GM12878 (cell line): ENCODE measurements at regions not wholly inside any gene's neighbourhood (a gene's known extent, or its start where the extent isn't known, plus 50 kb on each side); places are given as distances from the start of the nearest gene placed in this dataset.
A peak's percentile ranks its signal among the peaks of the same experiment; 100 is the strongest.

Experiments
- ATAC-seq: fragments of 200-7000 bp; cut with Tn5 transposase; 3 replicates; pipeline ENCODE4 v1.9.1; 2020; ENCODE audit warnings: mild to moderate bottlenecking, moderate library complexity
- BruUV-seq: library from RNA; stranded (reverse); fragments of 400-500 nt; replicated peaks from 2 replicates; lab custom pipeline; 2021; lab: Mats Ljungman, UMichigan
- CTCF ChIA-PET: fragments of 300-600 bp; sonication (Branson Sonifier 250); formaldehyde crosslinking; extraction: SDS; loops from one replicate; lab custom pipeline; 2021; ENCODE audit warnings: inconsistent platforms; lab: Yijun Ruan, JAX
- POLR2A ChIA-PET: fragments of 350-600 bp; formaldehyde crosslinking; extraction: SDS; loops from one replicate; lab custom pipeline; 2021; ENCODE audit warnings: inconsistent platforms; lab: Charles Lee
- RAD21 ChIA-PET: fragments of 300-600 bp; sonication (Branson Sonifier 250); formaldehyde crosslinking; loops from one replicate; lab custom pipeline; 2023; ENCODE audit warnings: antibody characterized with exemption; ENCODE audit not compliant: unreplicated experiment; lab: Charles Lee
- SMC1A ChIA-PET: fragments of 300-600 bp; sonication (Branson Sonifier 250); formaldehyde crosslinking; loops from one replicate; lab custom pipeline; 2023; ENCODE audit not compliant: unreplicated experiment, uncharacterized antibody; lab: Charles Lee
- DNase-seq: peaks from one replicate; pipeline ENCODE4 v3.0.0-alpha.2; 2011; ENCODE audit warnings: low read depth, low spot score
- FAIRE-seq: peaks from 3 replicates; lab custom pipeline; 2011; peaks lifted over from hg19 to GRCh38; lab: Jason Lieb, UNC
- H2AFZ ChIP-seq: 2 replicates; pipeline ENCODE4 v1.6.0; 2011; ENCODE audit warnings: low read depth, low read length, control low read depth; ENCODE audit not compliant: control insufficient read depth
- H3K27ac ChIP-seq: 2 replicates; pipeline ENCODE4 v1.5.1; 2011; ENCODE audit warnings: control low read depth; ENCODE audit not compliant: control insufficient read depth, insufficient read depth
- H3K27me3 ChIP-seq, 2 experiments: replicated peaks in 1 of 2; 2 replicates each; pipeline versions ENCODE4 v1.6.0 to v1.6.1; 2011; ENCODE audit warnings: low read length in 1 of 2; ENCODE audit not compliant: control insufficient read depth in 2 of 2, insufficient read depth in 2 of 2
- H3K36me3 ChIP-seq, 2 experiments: 2 replicates each; pipeline ENCODE4 v1.5.1; 2011; ENCODE audit warnings: low read length in 1 of 2; ENCODE audit not compliant: control insufficient read depth in 2 of 2, insufficient read depth in 2 of 2
- H3K4me1 ChIP-seq: 2 replicates; pipeline ENCODE4 v1.6.1; 2011; ENCODE audit warnings: mild to moderate bottlenecking, low read length, moderate library complexity, mixed read lengths; ENCODE audit not compliant: control insufficient read depth, insufficient read depth
- H3K4me2 ChIP-seq: 2 replicates; pipeline ENCODE4 v1.6.0; 2011; ENCODE audit warnings: control low read depth; ENCODE audit not compliant: control insufficient read depth, insufficient read depth
- H3K4me3 ChIP-seq: fragments of 200-600 bp; sonication (generic); 2 replicates; pipeline ENCODE4 v1.5.1; 2016
- H3K79me2 ChIP-seq: 2 replicates; pipeline ENCODE4 v1.6.0; 2011; ENCODE audit warnings: low read length; ENCODE audit not compliant: control insufficient read depth, insufficient read depth
- H3K9ac ChIP-seq: 2 replicates; pipeline ENCODE4 v1.8.0; 2011; ENCODE audit warnings: low read length, control low read depth, mixed read lengths; ENCODE audit not compliant: control insufficient read depth, insufficient read depth
- H3K9me3 ChIP-seq: replicated peaks from 3 replicates; pipeline ENCODE4 v1.5.1; 2011; ENCODE audit warnings: mild to moderate bottlenecking, low read length; ENCODE audit not compliant: control insufficient read depth, insufficient read depth
- H4K20me1 ChIP-seq: 2 replicates; pipeline ENCODE4 v1.6.0; 2011; ENCODE audit not compliant: control insufficient read depth, insufficient read depth
- CHD2 ChIP-seq: IDR thresholded peaks from 2 replicates; pipeline ENCODE4 v1.6.1; 2011; ENCODE audit warnings: low read depth, low read length, improper control_type of control experiment, borderline replicate concordance
- CHD4 ChIP-seq: fragments of 200-600 bp; sonication (generic); IDR thresholded peaks from 2 replicates; pipeline ENCODE4 v1.6.1; 2016; ENCODE audit warnings: mild to moderate bottlenecking
- IKZF1 ChIP-seq: fragments of 450-650 bp; conservative IDR thresholded peaks from 2 replicates; pipeline ENCODE4 v1.6.1; 2017; ENCODE audit warnings: antibody characterized with exemption, mild to moderate bottlenecking
- IKZF2 ChIP-seq, 2 experiments: fragments of 450-650 bp; IDR thresholded peaks; 2 replicates each; pipeline ENCODE4 v1.6.1; 2017; ENCODE audit warnings: mild to moderate bottlenecking in 2 of 2, moderate library complexity in 2 of 2
- IRF5 ChIP-seq: fragments of 450-650 bp; IDR thresholded peaks from 2 replicates; pipeline ENCODE4 v1.6.1; 2017; ENCODE audit warnings: borderline replicate concordance
- JUNB ChIP-seq: IDR thresholded peaks from 2 replicates; pipeline ENCODE4 v1.6.1; 2016; ENCODE audit warnings: antibody characterized with exemption, mild to moderate bottlenecking
- MXI1 ChIP-seq: fragments of 150-350 bp; IDR thresholded peaks from 2 replicates; pipeline ENCODE4 v1.6.1; 2011; ENCODE audit warnings: low read depth, mild to moderate bottlenecking, inconsistent platforms, low read length, improper control_type of control experiment
- NFYB ChIP-seq: IDR thresholded peaks from 2 replicates; pipeline ENCODE4 v1.6.1; 2011; ENCODE audit warnings: low read depth, mild to moderate bottlenecking, low read length, improper control_type of control experiment, moderate library complexity; ENCODE audit not compliant: insufficient read depth
- NR2C2 ChIP-seq: IDR thresholded peaks from 2 replicates; pipeline ENCODE4 v1.6.1; 2011; ENCODE audit warnings: borderline replicate concordance, low read depth; ENCODE audit not compliant: control insufficient read depth, insufficient read length
- NRF1 ChIP-seq: conservative IDR thresholded peaks from 2 replicates; pipeline ENCODE4 v1.6.1; 2011; ENCODE audit warnings: mild to moderate bottlenecking, low read depth, low read length, improper control_type of control experiment
- POLR2A ChIP-seq: IDR thresholded peaks from 2 replicates; pipeline ENCODE4 v1.6.1; 2011; ENCODE audit warnings: low read depth, mild to moderate bottlenecking, low read length
- REST ChIP-seq: IDR thresholded peaks from 2 replicates; pipeline ENCODE4 v1.6.1; 2012; ENCODE audit warnings: mild to moderate bottlenecking, low read depth, low read length
- ZBTB11 ChIP-seq: fragments of 450-650 bp; formaldehyde crosslinking; IDR thresholded peaks from 2 replicates; pipeline ENCODE4 v1.5.0; 2022; ENCODE audit warnings: mild to moderate bottlenecking, missing genetic modification characterization
- ZNF384 ChIP-seq: IDR thresholded peaks from 2 replicates; pipeline ENCODE4 v1.6.1; 2012; ENCODE audit warnings: low read depth, mild to moderate bottlenecking, low read length, improper control_type of control experiment, borderline replicate concordance
- WGBS: methylation state at CpG from one replicate; pipeline ENCODE4 v1.1.6; 2016; ENCODE audit warnings: low lambda C conversion rate; ENCODE audit not compliant: insufficient replicate concordance, insufficient coverage; ENCODE audit errors: missing lambda C conversion rate; 5-methylcytosine and 5-hydroxymethylcytosine counted together
- in situ Hi-C: fragments of 300-500 bp; cut with MboI; formaldehyde crosslinking; loops from 9 replicates; pipeline ENCODE4 v1.14.3; 2018; ENCODE audit warnings: mixed read lengths
- intact Hi-C: fragments of 100-400 bp; cut with micrococcal nuclease; formaldehyde crosslinking; loops from one replicate; pipeline ENCODE4 v1.14.2; 2022; ENCODE audit not compliant: unreplicated experiment

GRCh38 chr4:14196131-14196530 lies 568.6 kb upstream of the BOD1L1 start (continued):
- no peak for TF ChIP-seq ZBTB11 (CRISPR knock-in tag)
- TF ChIP-seq REST = peak; percentile 93
- TF ChIP-seq, all 136 proteins: peak for 2

- POLR2A ChIA-PET = no interaction called here
- SMC1A ChIA-PET = no interaction called here
- no peak overlapping the region for H3K4me2 ChIP-seq
- no peak overlapping the region for H3K4me3 ChIP-seq
- no peaks in the 10 kb centered on the region for H3K79me2 ChIP-seq
- no peaks in the 10 kb centered on the region for H3K36me3 ChIP-seq
- H3K27me3 ChIP-seq = no peaks in the 10 kb centered on the region
- ATAC-seq (no peak), DNase-seq (no peak), FAIRE-seq (no peak)
- in situ Hi-C loops (no loop called here), intact Hi-C loops (no loop called here)
- no peaks in the 10 kb centered on the region for H3K4me1 ChIP-seq
- CTCF ChIA-PET = no interaction called here
- no peak overlapping the region for H3K27ac ChIP-seq
- 24% methylated on average over 6 of the region's 6 CpGs for WGBS
- no peaks in the 10 kb centered on the region for H4K20me1 ChIP-seq
- no peak overlapping the region for H3K9ac ChIP-seq
- H3K9me3 ChIP-seq = no peaks in the 10 kb centered on the region
- H2AFZ ChIP-seq = no peak overlapping the region
- no TSS peak for BruUV-seq
- RAD21 ChIA-PET = no interaction called here
- no peak for TF ChIP-seq NRF1
- no peak for TF ChIP-seq JUNB
- no peak for TF ChIP-seq IRF5
- no peak for TF ChIP-seq MXI1
- no peak for TF ChIP-seq CHD2
- TF ChIP-seq NR2C2 = no peak
- no peak for TF ChIP-seq IKZF1
- no peak for TF ChIP-seq CHD4
- TF ChIP-seq NFYB = no peak
- no peak for TF ChIP-seq ZNF384
- TF ChIP-seq IKZF2 (IDR thresholded peaks at IDR 0.05) = no peak
- TF ChIP-seq POLR2A = no peak
Observed at GRCh38 chr4:14215116-14215770, 587.7 kb upstream of the BOD1L1 start.
